Islet precursor cell (in vitro differentiated cells): ENCODE measurements at regions not wholly inside any gene's neighbourhood (a gene's known extent, or its start where the extent isn't known, plus 50 kb on each side); places are given as distances from the start of the nearest gene placed in this dataset.
"Not testable (repeated sequence)": the region's sequence is repeated elsewhere in the genome, so short reads cannot be mapped to it uniquely, and the experiment has no call there.

Source experiments
- DNase-seq: peaks from one replicate; pipeline ENCODE4 v3.0.0-alpha.2; 2018

DNA sequence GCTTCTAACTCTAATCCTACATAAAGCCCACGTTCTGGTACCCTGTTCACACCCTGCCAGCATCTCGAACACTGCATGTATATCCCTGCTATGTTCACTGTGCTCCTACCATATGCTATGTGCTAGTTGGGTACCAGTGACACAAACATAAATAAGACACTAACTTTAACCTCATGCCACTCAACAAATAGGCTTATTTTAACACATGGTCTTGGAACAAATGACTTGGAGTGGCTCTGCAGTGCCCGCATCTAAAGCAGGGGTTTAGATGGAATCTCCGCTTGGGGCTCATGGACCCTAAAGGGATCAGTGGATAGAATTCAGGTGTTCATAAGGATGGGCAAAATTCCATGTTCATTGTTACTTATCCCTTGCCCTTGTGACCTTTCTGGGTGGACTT lies 175.7 kb upstream of the ZKSCAN2 start:
- no peak for DNase-seq

DNA sequence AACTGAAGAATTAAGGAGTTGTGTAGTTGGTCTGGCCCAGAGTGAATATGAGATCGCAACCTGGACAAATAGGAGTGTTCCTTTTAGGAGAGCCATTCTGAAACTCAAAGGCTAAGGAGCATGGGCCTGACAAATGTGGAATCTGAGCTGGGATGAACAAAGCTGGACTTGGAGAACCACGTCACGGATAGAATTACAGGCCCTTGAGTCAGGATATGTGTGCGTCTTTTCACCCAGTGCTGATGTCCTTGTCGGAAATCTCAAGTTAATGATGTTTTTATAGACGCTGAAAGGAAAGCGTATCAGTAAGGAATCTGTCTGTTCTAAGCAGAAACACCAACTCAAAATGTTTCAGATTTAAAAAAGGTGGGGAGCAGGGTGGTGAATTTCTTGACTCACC lies 173.8 kb upstream of the ZKSCAN2 start:
- no peak for DNase-seq

DNA sequence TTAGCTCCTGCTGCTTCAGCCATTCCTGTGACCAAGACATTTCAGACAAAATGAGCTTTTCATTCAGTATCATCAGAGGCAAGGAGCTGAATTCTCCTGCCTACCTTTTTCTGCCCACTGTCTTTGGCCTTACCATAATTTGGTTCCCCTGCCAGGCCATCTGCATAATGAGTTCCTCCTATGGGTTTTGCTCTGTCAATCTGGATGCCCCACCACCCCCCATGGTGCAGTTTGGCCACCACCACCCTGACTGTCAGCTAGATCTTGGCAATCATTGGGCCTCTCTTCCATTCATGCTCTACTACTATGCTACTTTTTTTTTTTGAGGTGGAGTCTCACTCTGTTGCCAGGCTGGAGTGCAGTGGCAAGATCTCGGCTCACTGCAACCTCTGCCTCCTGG lies 169.2 kb upstream of the ZKSCAN2 start:
- DNase-seq, result no peak

DNA sequence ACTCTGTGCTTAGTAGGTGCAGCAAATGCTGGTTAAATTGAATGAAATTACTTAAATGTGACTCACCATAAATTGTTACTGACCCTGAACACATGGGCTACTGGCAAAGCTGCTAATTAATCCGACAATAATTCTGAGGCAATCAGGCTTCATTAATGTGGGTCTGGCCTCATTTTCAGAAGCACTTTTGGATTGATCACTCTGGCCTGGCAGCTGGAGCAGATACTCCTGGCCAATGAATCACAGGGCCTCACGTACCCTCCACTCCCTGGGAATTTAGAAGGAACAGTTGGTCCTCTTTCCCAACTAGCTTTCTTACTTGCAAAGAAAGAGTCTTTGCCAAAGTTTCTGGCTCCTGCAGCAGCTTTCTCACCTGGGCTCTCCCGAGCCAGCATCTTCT lies 162.0 kb upstream of the ZKSCAN2 start:
- DNase-seq, result no peak

DNA sequence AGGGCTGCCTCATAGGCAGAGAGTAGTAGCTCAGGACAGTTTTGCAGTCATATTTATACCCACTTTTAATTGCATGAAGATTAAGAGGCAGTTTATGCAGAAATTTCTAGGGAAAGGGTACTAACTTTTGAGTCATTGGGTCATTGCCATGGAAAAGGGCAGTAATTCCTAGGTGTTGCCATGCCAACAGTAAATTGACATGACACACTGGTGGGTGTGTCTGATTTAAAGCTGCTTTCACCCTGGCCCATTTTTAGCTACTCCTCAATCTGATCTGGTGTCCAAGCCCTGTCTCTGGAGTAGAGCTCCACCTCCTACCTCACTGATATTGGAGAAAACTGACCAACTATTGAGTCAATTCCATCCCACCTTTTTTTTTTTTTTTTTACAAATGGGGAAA lies 161.5 kb upstream of the ZKSCAN2 start:
- DNase-seq, result no peak

DNA sequence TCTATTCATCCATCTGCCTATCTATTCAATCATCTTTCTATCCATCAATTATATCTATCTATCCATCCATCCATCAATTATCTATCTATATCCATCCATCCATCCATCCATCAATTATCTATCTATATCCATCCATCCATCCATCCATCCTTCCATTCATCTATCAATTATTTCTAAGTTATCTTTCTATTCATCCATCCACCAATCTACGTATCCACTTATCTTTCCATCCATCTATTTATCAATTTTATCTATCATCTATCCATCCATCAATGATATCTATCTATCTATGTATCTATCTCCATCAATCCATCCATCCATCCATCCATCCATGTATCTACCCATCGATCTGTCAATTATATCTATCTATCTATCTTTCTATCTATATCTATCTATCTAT lies 158.4 kb upstream of the ZKSCAN2 start:
- no peak for DNase-seq

DNA sequence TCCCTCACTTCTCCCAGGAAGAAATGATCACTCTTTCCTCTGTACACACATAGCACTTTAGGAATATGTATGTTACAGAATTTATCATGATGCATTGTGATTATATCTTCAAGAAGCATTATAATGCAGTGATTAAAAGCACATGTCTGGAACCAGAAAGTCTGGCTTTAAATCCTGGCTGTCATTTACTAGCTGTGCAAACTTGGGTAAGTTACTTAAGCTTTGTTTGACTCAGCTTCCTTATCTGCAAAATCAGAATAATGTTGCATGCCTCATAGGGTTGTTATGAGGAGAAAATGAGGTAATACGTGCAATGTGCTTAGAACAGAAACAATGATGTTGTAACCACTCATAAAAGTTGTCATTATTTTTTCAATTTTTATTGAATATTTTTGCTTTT lies 156.3 kb upstream of the ZKSCAN2 start:
- DNase-seq, result no peak

DNA sequence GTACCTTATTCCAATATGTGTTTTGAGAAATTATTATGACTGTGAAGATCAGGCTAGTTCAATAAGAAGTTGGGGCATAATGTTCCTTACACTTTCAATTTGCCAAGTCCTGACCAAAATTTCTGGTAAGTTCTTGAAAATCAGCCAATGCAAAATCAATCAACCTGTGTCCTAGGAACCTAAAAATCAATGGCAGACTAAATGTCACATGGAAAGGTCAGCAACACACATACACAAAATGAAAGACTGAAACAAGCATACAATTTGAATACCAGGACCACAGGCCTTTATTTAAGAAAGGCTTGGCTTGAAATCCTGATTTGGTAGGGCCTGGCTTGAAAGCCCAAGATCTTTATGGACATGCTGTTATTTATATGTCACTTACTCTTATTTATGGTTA lies 155.5 kb upstream of the ZKSCAN2 start:
- no peak for DNase-seq

DNA sequence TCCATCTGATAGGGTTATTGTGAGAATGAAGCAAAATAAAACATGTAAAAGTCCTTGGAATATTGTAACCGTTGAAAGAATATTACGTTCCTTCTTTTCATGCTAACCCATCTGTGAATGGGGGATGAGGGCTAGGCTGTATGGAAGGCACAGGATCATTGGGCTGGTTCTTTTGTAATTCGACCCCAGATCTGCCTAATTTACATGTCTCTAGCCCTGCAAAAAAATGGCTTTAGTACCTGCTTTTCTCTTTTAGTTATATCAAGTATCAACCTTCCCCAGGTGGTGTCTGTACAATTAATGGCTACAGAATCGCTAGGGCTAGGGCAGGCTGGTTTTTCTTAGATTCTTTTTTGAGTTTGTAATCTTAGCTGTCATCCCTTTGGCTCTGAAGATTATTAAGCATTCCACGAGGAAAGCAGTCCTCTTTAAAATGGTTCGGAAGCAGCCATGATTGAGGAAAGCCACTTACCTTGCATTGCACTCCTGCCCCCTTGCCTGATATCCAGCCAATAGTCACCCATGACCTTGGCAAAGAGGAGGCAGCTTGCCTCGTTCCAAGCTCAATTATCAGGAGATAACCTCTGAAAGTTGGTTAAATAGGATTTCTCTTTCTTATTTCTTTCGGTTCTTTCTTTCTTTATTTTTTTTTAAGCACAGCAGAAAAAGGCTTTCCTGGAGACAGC lies 153.9 kb upstream of the ZKSCAN2 start:
- no peak for DNase-seq

DNA sequence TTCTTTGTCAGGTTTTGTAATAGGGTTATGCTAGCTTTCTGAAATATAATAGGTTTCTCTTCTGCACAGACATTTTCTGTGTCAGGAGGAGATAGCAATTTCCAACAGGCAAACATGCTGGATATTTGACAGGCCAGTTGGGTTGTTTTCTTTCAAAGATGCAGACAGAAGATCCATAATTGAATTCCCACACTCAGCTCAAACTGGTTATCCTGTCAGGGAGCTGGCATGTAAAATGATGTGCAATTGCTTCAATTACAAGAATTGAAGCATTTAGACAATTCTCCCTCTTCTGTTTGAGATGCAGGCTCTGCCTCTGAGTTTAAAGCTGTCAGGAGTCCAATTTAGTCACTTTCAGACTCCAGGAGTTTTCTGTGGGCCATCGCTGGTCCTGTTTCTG lies 146.2 kb upstream of the ZKSCAN2 start:
- no peak for DNase-seq

DNA sequence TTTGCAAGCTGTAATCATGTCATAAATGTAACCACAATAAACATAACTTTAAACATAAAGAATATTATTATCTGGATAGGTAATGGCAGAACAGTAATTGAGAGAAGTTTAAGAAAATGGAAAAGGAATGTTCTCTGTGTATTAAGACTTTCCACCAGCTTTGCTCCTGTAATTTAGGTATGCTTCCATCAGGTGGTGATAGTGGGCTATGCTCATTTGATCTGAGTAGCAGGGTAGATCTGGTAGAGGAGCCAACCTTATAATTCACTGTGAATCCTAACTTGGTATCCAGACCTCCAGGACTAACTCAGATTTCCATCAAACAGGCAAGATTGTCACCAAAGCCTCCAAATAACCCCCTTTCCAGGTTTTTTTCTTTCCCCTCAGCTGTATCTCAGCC lies 137.9 kb upstream of the ZKSCAN2 start:
- DNase-seq, result no peak

DNA sequence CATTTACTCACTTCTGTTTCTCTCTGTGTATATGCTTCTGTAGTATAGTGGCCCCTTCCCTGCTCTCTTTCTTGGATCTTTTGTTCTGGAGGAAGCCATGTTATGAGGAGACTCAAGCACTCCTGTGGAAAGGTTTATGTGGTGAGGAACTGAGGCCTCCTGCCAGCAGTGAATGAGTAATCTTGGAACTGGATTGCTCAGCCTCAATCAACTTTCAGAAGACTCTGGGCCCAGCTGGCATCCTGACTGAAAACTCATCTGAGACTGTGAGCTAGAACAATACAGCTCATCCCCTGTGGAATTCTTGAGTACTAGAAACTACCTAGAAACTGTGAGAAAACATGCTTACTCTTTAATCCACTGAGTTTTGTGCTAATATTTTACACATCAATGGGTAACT lies 133.1 kb upstream of the ZKSCAN2 start:
- DNase-seq, result no peak

DNA sequence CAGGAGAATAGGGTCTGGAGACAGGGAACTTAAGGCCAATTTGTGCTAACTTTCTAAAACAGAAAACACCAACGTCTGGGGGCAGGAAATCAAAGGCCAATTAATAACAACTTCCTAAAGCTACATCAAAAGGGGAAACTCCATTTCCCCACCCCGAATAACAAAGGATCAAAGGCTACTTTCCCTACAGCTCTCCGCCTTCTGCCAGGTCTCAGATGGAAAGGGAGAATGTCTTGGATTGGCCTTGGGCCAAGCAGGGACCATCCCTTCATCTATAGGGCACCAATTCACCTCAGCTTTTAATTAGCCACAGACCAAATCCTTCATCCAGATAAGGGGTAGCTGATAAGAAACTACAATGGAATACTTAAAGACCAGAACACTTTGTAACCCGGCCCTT lies 116.9 kb upstream of the ZKSCAN2 start:
- DNase-seq, result no peak

DNA sequence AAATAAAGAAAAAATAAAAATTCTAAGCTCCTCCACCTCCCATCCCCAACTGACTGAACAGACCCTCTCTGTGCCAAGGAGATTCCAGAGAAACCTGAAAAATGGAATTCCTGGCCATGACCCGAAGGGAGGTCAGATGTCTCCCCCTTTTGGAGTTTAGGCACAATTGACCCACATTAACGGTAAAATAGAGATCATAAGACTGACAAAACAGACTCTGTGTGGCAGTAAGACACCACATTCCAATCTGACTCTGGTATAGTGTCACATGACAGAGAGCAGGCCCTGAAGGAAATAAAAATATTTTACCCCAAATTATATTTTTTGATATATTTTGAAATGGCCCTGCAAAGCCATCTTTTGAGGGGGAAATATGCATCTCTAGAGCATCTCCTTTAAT lies 115.1 kb upstream of the ZKSCAN2 start:
- no peak for DNase-seq

DNA sequence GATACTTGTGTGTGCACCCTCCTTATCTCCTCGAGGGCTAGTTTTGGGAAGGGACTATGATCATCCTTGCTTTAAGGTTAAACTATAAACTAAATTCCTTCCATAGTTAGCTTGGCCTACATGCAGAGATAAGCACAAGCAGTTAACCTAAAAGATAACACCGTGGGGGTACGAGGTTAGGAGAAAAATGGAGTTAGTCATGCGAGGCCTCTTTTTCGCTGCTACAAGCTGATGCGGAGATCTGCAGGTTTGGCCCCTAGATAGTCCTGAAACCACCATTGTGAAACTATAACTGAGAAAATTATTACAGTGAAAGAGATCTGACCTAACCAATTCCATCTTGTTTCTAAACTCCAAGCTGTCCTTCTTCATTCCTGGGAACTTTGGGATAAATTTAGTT lies 113.7 kb upstream of the ZKSCAN2 start:
- DNase-seq, result no peak

DNA sequence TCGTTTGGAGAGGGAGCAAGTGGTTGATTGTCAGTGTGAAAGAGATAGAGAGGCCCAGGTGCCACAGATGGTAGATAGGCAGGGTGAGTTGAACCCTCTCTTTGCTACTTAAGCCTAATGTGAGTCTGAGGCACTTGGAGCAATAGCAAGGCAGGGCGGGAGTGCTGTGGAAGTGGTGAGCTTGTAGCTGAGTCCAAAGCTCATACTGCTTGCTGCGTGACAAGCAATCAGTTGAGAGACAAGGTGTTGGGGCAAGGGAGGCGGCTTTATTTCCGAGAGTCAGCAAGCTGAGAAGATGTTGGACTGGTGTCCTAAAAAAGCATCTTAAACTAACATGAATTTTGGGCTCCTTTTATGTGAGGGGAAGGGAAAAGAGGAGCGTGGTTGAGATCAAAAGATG lies 112.9 kb upstream of the ZKSCAN2 start:
- no peak for DNase-seq

DNA sequence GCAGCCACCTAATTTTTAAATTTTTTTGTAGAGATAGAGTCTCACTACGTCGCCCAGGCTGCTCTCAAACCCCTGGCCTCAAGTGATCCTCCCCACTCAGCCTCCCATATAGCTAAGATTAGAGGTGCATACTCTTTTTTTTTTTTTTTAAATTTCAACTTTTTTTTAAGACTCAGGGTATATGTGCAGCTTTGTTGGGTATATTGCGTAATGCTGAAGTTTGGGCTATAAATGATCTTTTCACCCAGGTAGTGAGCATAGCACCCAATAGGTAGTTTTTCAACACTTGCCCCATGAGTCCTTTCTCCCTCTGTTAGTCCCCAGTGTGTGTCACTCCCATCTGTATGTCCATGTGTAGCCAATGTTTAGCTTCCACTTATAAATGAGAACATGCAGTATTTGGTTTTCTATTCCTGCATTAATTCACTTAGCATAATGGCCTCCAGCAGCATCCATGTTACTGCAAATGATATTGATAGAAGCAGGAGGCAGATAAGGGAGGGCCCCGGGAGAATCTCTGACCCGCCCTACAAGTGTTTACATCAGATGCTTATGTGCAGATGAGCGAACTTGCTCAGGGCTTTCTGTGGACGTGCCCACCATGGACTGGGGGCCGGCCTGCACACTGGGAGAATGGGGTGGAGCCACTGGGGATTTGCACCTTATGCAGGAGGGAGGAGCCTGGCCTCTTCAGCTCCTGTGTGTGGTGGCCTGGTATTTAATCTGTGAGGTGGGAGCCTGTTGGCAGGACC lies 110.3 kb upstream of the ZKSCAN2 start:
- no peak for DNase-seq

DNA sequence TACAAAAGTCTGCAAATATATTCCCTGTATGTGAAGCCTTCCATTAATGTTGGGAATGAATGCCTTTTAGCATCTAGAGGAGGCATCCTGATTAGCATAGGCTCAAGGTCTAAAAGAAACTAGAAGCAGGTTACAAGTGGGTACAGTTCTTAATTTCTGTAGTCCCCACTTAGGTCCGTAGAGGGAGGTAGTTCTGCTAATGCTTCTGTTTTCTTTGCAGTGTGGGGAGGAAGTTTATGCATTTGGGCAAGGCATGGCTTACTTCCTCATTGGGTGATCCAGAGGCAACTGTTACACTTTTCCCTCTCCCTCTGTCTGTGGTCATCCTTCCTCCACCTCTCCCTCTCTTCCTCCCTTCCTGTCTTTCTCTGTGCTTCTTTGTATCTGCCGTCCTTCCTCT lies 108.4 kb upstream of the ZKSCAN2 start:
- no peak for DNase-seq

DNA sequence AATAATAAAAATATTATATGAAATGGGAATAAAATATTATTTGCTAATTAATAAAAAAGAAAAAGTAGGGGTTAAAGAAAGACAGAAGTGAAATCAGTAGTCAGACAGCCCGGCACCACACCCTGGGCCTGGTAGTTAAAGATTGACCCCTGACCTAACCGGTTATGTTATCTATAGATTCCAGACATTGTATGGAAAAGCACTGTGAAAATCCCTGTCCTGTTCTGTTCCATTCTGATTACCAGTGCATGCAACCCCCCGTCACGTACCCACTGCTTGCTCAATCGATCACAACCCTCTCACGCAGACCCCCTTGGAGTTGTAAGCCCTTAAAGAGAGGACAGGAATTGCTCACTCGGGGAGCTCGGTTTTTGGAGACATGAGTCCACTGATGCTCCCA lies 101.9 kb upstream of the ZKSCAN2 start:
- not testable (repeated sequence) for DNase-seq

DNA sequence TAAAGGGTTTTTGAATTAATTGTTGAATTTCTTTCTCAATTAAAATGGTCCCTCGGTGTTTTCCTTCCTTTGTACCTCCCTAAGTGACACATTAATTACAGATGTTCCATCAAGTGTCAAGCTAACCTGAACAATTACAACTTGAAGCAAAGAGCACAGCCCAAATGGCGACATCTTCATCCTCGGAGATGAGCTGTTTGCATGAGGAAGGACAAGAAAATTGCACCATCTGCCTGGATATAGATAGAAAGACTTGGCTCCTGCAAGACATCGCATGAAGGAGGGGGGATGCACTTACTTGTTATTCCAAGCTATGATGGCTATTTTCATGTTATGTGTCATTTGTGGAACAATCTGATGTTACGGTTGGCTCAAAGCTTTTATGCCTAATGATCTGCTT lies 86.4 kb upstream of the ZKSCAN2 start:
- DNase-seq, result no peak

DNA sequence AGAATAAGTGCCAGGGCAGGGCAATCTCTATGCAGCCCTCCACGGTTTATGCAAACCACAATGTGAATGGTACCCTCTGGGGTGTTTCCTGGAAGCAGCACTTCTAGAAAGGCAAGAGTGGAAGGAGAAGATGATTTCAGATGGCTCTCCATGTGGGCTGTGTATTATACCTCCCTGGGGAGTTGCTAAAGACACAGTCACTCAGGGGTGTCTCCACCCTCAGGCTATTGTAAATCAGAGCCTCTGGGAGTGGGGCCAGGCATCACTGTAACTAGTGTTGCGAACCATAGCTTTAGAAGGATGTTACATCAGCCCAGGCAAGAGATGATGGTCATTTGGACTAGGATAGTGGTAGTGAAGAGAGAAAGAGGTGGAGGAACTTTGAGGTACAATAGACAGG lies 83.3 kb upstream of the ZKSCAN2 start:
- DNase-seq, result no peak

DNA sequence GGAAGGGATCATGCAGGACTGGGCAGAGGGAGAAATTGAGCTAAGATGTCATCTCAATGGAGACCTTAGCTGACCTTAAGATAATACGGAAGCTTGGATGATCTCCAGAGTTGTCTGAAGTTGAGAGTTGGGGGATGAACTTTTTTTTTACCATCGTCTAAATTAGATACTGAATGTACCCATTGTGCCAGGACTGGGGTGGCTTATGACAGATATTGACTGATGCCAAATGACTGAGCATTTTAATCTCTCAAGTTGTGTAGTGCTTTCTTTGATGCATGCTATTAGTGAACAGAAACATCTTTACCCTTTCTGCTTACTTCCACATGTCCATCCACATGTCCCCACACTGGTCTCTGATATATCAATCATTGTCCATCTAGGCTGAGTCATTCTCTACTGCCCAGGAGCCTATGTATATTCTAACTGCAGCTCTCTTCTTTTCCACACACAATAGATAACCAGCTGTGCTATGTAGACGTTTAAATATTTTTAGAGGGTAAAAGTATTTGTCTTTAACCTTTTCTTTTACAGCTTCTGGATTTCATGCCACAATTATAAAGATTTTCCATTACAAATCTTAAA lies 60.2 kb upstream of the ZKSCAN2 start:
- no peak for DNase-seq

DNA sequence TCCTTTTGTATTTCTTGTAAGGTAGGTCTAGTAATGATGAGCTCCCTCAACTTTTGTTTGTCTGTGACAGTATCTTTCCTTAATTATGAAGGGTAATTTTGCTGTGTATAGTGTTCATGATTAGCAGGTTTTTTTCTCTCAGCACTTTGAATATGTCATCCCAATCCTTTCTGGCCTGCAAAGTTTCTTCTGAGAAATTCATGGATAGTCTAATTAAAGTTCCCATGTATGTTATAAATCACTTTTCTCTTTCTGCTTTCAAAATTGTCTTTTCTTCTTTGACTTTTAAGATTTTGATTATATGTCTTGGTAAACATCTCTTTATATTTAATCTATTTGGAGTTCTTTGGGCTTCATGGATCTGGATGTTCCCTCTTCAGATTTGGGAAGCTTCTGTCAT lies 54.3 kb upstream of the ZKSCAN2 start:
- DNase-seq, result no peak

DNA sequence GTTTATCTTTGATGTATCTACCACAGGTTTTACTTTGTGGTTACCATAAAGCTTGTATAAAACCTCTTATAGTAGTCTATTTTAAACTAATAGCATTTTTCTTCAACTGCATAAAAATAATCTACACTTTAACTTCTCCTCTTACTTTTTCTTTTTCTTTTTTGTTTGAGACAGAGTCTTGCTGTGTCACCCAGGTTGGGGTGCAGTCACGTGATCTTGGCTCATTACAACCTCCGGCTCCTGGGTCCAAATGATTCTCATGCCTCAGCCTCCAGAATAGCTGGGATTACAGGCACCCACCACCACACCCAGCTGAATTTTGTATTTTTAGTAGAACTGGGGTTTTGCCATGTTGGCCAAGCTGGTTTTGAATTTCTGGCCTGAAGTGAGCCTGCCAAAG lies 53.4 kb upstream of the ZKSCAN2 start:
- DNase-seq, result no peak
